Endothelial cell of umbilical vein (primary cell): ENCODE measurements at regions not wholly inside any gene's neighbourhood (a gene's known extent, or its start where the extent isn't known, plus 50 kb on each side); places are given as distances from the start of the nearest gene placed in this dataset.

Experiments
- BruUV-seq: library from RNA; stranded (reverse); fragments of 400-500 nt; replicated peaks from 2 replicates; lab custom pipeline; 2021; lab: Mats Ljungman, UMichigan
- CTCF ChIA-PET: fragments of 300-600, 350-600 bp; sonication (Branson Sonifier 250); formaldehyde crosslinking; loops from one replicate; lab custom pipeline; 2021; ENCODE audit warnings: antibody characterized with exemption, inconsistent platforms; lab: Charles Lee
- POLR2A ChIA-PET: fragments of 300-600, 350-600 bp; sonication (Branson Sonifier 250); formaldehyde crosslinking; loops from one replicate; lab custom pipeline; 2021; ENCODE audit warnings: antibody characterized with exemption, inconsistent platforms; lab: Charles Lee
- DNase-seq: peaks from one replicate; pipeline ENCODE4 v3.0.0-alpha.2; 2011; ENCODE audit warnings: low read depth, low spot score
- FAIRE-seq: peaks from 2 replicates; lab custom pipeline; 2011; peaks lifted over from hg19 to GRCh38; lab: Jason Lieb, UNC
- H2AFZ ChIP-seq: 2 replicates; pipeline ENCODE4 v1.6.0; 2012; ENCODE audit warnings: low read depth, low read length, control low read depth, inconsistent platforms
- H3K27ac ChIP-seq: 2 replicates; pipeline ENCODE4 v1.5.1; 2011; ENCODE audit warnings: low read depth, mild to moderate bottlenecking, control low read depth, low read length, moderate library complexity; ENCODE audit not compliant: insufficient read depth
- H3K27me3 ChIP-seq, 2 experiments: 2 replicates each; pipeline versions ENCODE4 v1.6.0 to v1.6.1; 2011; ENCODE audit warnings: low read length in 2 of 2, mixed read lengths in 1 of 2; ENCODE audit not compliant: control insufficient read depth in 2 of 2, insufficient read depth in 2 of 2
- H3K36me3 ChIP-seq, 2 experiments: 2 replicates in 1 of 2; 3 replicates in 1 of 2; pipeline ENCODE4 v1.5.1; 2011; ENCODE audit warnings: low read length in 2 of 2, mild to moderate bottlenecking in 1 of 2, moderate library complexity in 1 of 2; ENCODE audit not compliant: control insufficient read depth in 2 of 2, insufficient read depth in 2 of 2; ENCODE audit errors: extremely low read depth in 1 of 2
- H3K4me1 ChIP-seq: 3 replicates; pipeline ENCODE4 v1.5.1; 2011; ENCODE audit warnings: mild to moderate bottlenecking, low read length; ENCODE audit not compliant: control insufficient read depth, insufficient read depth; ENCODE audit errors: extremely low read depth
- H3K4me2 ChIP-seq: 2 replicates; pipeline ENCODE4 v1.6.1; 2011; ENCODE audit warnings: low read length, control low read depth, mixed read lengths; ENCODE audit not compliant: insufficient read depth
- H3K4me3 ChIP-seq, 3 experiments: fragments of 200-600 bp in 1 of 3; sonication (generic), shearing (Covaris generic) in 1 of 3; replicated peaks in 1 of 3; 2 replicates each; pipeline ENCODE4 v1.5.1; 2011 to 2016; ENCODE audit warnings: control low read depth in 3 of 3, low read length in 3 of 3, mild to moderate bottlenecking in 2 of 3, inconsistent platforms in 1 of 3, low read depth in 1 of 3, moderate library complexity in 1 of 3; ENCODE audit not compliant: insufficient read depth in 1 of 3
- H3K79me2 ChIP-seq: 2 replicates; pipeline ENCODE4 v1.6.0; 2012; ENCODE audit warnings: low read length, inconsistent platforms; ENCODE audit not compliant: control insufficient read depth, insufficient read depth
- H3K9ac ChIP-seq: replicated peaks from 2 replicates; pipeline ENCODE3; 2011; ENCODE audit warnings: low read length, control low read depth; ENCODE audit not compliant: insufficient read depth; ENCODE audit errors: extremely low read depth
- H3K9me1 ChIP-seq: replicated peaks from 3 replicates; pipeline ENCODE4 v1.6.0; 2011; ENCODE audit warnings: mild to moderate bottlenecking, low read length; ENCODE audit not compliant: control insufficient read depth, insufficient read depth; ENCODE audit errors: extremely low read depth
- H3K9me3 ChIP-seq: replicated peaks from 2 replicates; pipeline ENCODE4 v1.5.1; 2012; ENCODE audit warnings: low read length, inconsistent platforms; ENCODE audit not compliant: control insufficient read depth, insufficient read depth
- H4K20me1 ChIP-seq: replicated peaks from 2 replicates; pipeline ENCODE3; 2011; ENCODE audit warnings: mild to moderate bottlenecking, low read length; ENCODE audit not compliant: control insufficient read depth, insufficient read depth; ENCODE audit errors: extremely low read depth
- CTCF ChIP-seq, 2 donors: IDR thresholded peaks; 1 replicate in 1 of 2; 2 replicates in 1 of 2; pipeline ENCODE4 v1.5.1; 2011; ENCODE audit warnings: low read length in 2 of 2, mild to moderate bottlenecking in 2 of 2, moderate library complexity in 2 of 2, control low read depth in 1 of 2, inconsistent platforms in 1 of 2, low read depth in 1 of 2; ENCODE audit not compliant: insufficient read depth in 1 of 2; ENCODE audit errors: extremely low read depth in 1 of 2
- EZH2 ChIP-seq: IDR thresholded peaks from 2 replicates; pipeline ENCODE4 v1.6.1; 2012; ENCODE audit warnings: borderline replicate concordance, low read depth, mild to moderate bottlenecking, moderate library complexity, low read length, inconsistent platforms; ENCODE audit not compliant: severe bottlenecking
- FOS ChIP-seq: IDR thresholded peaks from 2 replicates; pipeline ENCODE4 v1.6.1; 2011; ENCODE audit warnings: mild to moderate bottlenecking, low read length, moderate library complexity, borderline replicate concordance; ENCODE audit not compliant: insufficient read depth
- GATA2 ChIP-seq: IDR thresholded peaks from 2 replicates; pipeline ENCODE4 v1.7.0; 2011; ENCODE audit warnings: low read depth, mild to moderate bottlenecking, moderate library complexity, mixed read lengths, low read length; ENCODE audit not compliant: insufficient read length, insufficient read depth
- JUN ChIP-seq: IDR thresholded peaks from 2 replicates; pipeline ENCODE4 v1.6.1; 2011; ENCODE audit warnings: borderline replicate concordance, low read depth; ENCODE audit not compliant: insufficient read length, insufficient read depth
- MYC ChIP-seq: IDR thresholded peaks from one replicate; pipeline ENCODE4 v1.6.1; 2011; ENCODE audit warnings: mild to moderate bottlenecking, low read depth, low read length
- POLR2A ChIP-seq: IDR thresholded peaks from 2 replicates; pipeline ENCODE4 v1.6.1; 2012; ENCODE audit warnings: low read depth, mild to moderate bottlenecking, control low read depth, low read length
- POLR2AphosphoS5 ChIP-seq: IDR thresholded peaks from 2 replicates; pipeline ENCODE4 v1.6.1; 2012; ENCODE audit warnings: low read depth, mild to moderate bottlenecking, control low read depth, low read length, moderate library complexity; ENCODE audit not compliant: insufficient read depth
- dilution Hi-C: fragments of 300-500 bp; cut with MboI; formaldehyde crosslinking; loops from one replicate; pipeline ENCODE4 v1.15.0; 2019; ENCODE audit warnings: low sequenced_read_pairs; ENCODE audit not compliant: extremely low pct_ligation_motif_present
- intact Hi-C: fragments of 100-400 bp; cut with micrococcal nuclease; formaldehyde crosslinking; loops from one replicate; pipeline ENCODE4 v1.10.0; 2022
- TF ChIP-seq, protein P1 (sequence below): IDR thresholded peaks from 2 replicates; pipeline ENCODE4 v1.6.1; 2011; ENCODE audit not compliant: insufficient read depth, insufficient read length

DNA sequence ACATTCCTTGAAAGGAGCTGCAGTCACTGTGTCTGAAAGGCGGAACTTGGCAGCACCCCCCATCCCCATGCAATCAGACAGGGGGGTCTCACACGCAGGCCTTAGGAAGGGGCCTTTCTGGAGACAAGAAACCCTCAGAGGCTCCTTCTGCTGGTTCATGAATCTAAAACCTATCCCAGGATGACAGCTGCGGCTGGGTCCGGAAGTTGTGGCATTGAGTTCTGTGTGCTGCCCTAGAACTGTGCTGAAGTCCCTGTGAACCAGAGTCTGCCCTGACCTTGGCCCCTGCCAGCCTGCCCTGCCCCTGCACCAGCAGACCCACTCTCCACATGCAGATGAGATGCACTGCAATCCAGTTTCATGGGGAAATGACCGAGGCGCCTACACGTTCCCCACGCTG, 268.0 kb downstream of the CTTN start:
- Histone ChIP-seq H3K9me1 (no peaks in the 10 kb centered on the region), H3K4me3 (no peak overlapping the region), H3K4me2 (no peak overlapping the region), H4K20me1 (no peaks in the 10 kb centered on the region), H3K9me3 (no peaks in the 10 kb centered on the region), H3K9ac (no peak overlapping the region), H3K36me3 (no peaks in the 10 kb centered on the region), H3K79me2 (no peaks in the 10 kb centered on the region), H3K4me1 (no peaks in the 10 kb centered on the region), H3K27ac (no peak overlapping the region), H3K27me3 (peaks cover 6 to 17% of the 10 kb centered on the region in 2 experiments), H2AFZ (no peak overlapping the region)
- POLR2A ChIA-PET, result no interaction called here
- dilution Hi-C loops, result no loop called here
- intact Hi-C loops, result no loop called here
- TF ChIP-seq POLR2A (no peak), JUN (no peak), GATA2 (no peak), FOS (no peak), MYC (no peak), POLR2AphosphoS5 (no peak), EZH2 (no peak), CTCF (IDR thresholded peaks at IDR 0.05; ENCODE audit: extremely low read depth in 1 of 2, insufficient read depth in 1 of 2, low read depth in 1 of 2, low read length in 2 of 2) (no peak)
- TF ChIP-seq, protein P1, sequence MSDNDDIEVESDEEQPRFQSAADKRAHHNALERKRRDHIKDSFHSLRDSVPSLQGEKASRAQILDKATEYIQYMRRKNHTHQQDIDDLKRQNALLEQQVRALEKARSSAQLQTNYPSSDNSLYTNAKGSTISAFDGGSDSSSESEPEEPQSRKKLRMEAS, result no peak
- no peak for FAIRE-seq
- CTCF ChIA-PET, result no interaction called here
- DNase-seq, result no peak
- BruUV-seq, result no TSS peak
